H1 (cell line): ENCODE measurements at regions not wholly inside any gene's neighbourhood (a gene's known extent, or its start where the extent isn't known, plus 50 kb on each side); places are given as distances from the start of the nearest gene placed in this dataset.

Source experiments
- CTCF ChIA-PET: fragments of 300-600 bp; sonication (Branson Sonifier 250); formaldehyde crosslinking; loops from one replicate; lab custom pipeline; 2021; ENCODE audit not compliant: partially characterized antibody; lab: Charles Lee
- POLR2A ChIA-PET: fragments of 300-600 bp; sonication (Branson Sonifier 250); formaldehyde crosslinking; loops from one replicate; lab custom pipeline; 2021; ENCODE audit warnings: inconsistent platforms; ENCODE audit not compliant: partially characterized antibody; lab: Charles Lee
- DNase-seq, 2 experiments: peaks; one replicate each; pipeline versions ENCODE4 v3.0.0 to v3.0.0-alpha.2; 2010 to 2022; ENCODE audit warnings: low spot score in 2 of 2, low read depth in 1 of 2, mixed read lengths in 1 of 2
- FAIRE-seq: peaks from 2 replicates; lab custom pipeline; 2011; peaks lifted over from hg19 to GRCh38; lab: Jason Lieb, UNC
- H2AFZ ChIP-seq: 2 replicates; pipeline ENCODE4 v1.8.1; 2012; ENCODE audit warnings: low read length, inconsistent platforms
- H2AK5ac ChIP-seq: 2 replicates; pipeline ENCODE4 v1.6.1; 2013; ENCODE audit warnings: low read depth, low read length
- H2BK120ac ChIP-seq: replicated peaks from 2 replicates; pipeline ENCODE3; 2013; ENCODE audit warnings: low read depth, low read length, inconsistent platforms
- H2BK12ac ChIP-seq: 2 replicates; pipeline ENCODE4 v1.6.1; 2013; ENCODE audit warnings: low read depth, low read length
- H2BK15ac ChIP-seq: 2 replicates; pipeline ENCODE4 v1.6.1; 2013; ENCODE audit warnings: low read length
- H2BK20ac ChIP-seq: 2 replicates; pipeline ENCODE4 v1.6.1; 2013; ENCODE audit warnings: low read length
- H2BK5ac ChIP-seq: 2 replicates; pipeline ENCODE4 v1.6.1; 2013; ENCODE audit warnings: low read depth, low read length
- H3K14ac ChIP-seq: 2 replicates; pipeline ENCODE4 v1.6.1; 2013; ENCODE audit warnings: inconsistent platforms; ENCODE audit not compliant: insufficient read length
- H3K18ac ChIP-seq: 2 replicates; pipeline ENCODE4 v1.6.1; 2013; ENCODE audit warnings: low read length; ENCODE audit errors: extremely low read depth
- H3K23ac ChIP-seq: 2 replicates; pipeline ENCODE4 v1.6.1; 2013; ENCODE audit warnings: inconsistent platforms; ENCODE audit not compliant: insufficient read length
- H3K23me2 ChIP-seq: 2 replicates; pipeline ENCODE4 v1.6.1; 2013; ENCODE audit warnings: low read depth, low read length
- H3K27ac ChIP-seq: 2 replicates; pipeline ENCODE4 v1.6.1; 2011; ENCODE audit warnings: low read depth, low read length, inconsistent platforms
- H3K27me3 ChIP-seq, 4 experiments: replicated peaks in 1 of 4; 1 replicate in 1 of 4; 2 replicates in 3 of 4; pipeline versions ENCODE4 v1.6.1 to v1.8.1; 2011 to 2013; ENCODE audit warnings: low read length in 3 of 4, mild to moderate bottlenecking in 3 of 4, inconsistent platforms in 2 of 4, mixed read lengths in 2 of 4, moderate library complexity in 1 of 4; ENCODE audit not compliant: control insufficient read depth in 3 of 4, insufficient read depth in 3 of 4; ENCODE audit errors: extremely low read depth in 1 of 4
- H3K36me3 ChIP-seq, 4 experiments: 2 replicates each; pipeline versions ENCODE4 v1.6.1 to v1.8.1; 2011 to 2013; ENCODE audit warnings: mild to moderate bottlenecking in 4 of 4, low read length in 3 of 4, moderate library complexity in 2 of 4, control low read depth in 1 of 4, inconsistent platforms in 1 of 4; ENCODE audit not compliant: insufficient read depth in 4 of 4, control insufficient read depth in 2 of 4
- H3K4ac ChIP-seq: replicated peaks from 2 replicates; pipeline ENCODE3; 2013; ENCODE audit warnings: low read length, low read depth, mixed read lengths, inconsistent platforms; ENCODE audit not compliant: insufficient read length
- H3K4me1 ChIP-seq, 4 experiments: replicated peaks in 1 of 4; 1 replicate in 1 of 4; 2 replicates in 3 of 4; pipeline versions ENCODE4 v1.6.1 to v1.8.1; 2011 to 2013; ENCODE audit warnings: low read length in 3 of 4, inconsistent platforms in 2 of 4, mixed read lengths in 1 of 4; ENCODE audit not compliant: insufficient read depth in 4 of 4, control insufficient read depth in 3 of 4
- H3K4me2 ChIP-seq, 2 experiments: 2 replicates each; pipeline versions ENCODE4 v1.6.1 to v1.8.1; 2011 to 2013; ENCODE audit warnings: low read depth in 2 of 2, low read length in 2 of 2, control low read depth in 1 of 2, inconsistent platforms in 1 of 2, mild to moderate bottlenecking in 1 of 2; ENCODE audit not compliant: insufficient read depth in 1 of 2
- H3K4me3 ChIP-seq, 4 experiments: fragments of 200-600, 300-600 bp in 1 of 4; sonication (generic), shearing (Covaris generic), sonication (Bioruptor Twin) in 1 of 4; 2 replicates each; pipeline versions ENCODE4 v1.5.1 to v1.8.1; 2011 to 2016; ENCODE audit warnings: low read length in 4 of 4, low read depth in 3 of 4, control low read depth in 2 of 4, inconsistent platforms in 2 of 4, mild to moderate bottlenecking in 2 of 4, mixed read lengths in 1 of 4, moderate library complexity in 1 of 4; ENCODE audit not compliant: insufficient read depth in 2 of 4; ENCODE audit errors: extremely low read depth in 1 of 4
- H3K56ac ChIP-seq: replicated peaks from 2 replicates; pipeline ENCODE3; 2013; ENCODE audit warnings: low read depth, mild to moderate bottlenecking, mixed read lengths, low read length, inconsistent platforms; ENCODE audit not compliant: insufficient read length
- H3K79me1 ChIP-seq: 2 replicates; pipeline ENCODE4 v1.6.1; 2013; ENCODE audit warnings: low read depth, low read length, control low read depth
- H3K79me2 ChIP-seq, 2 experiments: 2 replicates each; pipeline versions ENCODE4 v1.6.1 to v1.8.1; 2012 to 2013; ENCODE audit warnings: low read length in 2 of 2, mild to moderate bottlenecking in 2 of 2, inconsistent platforms in 1 of 2; ENCODE audit not compliant: insufficient read depth in 2 of 2, control insufficient read depth in 1 of 2
- H3K9ac ChIP-seq, 4 experiments: replicated peaks in 1 of 4; 1 replicate in 1 of 4; 2 replicates in 3 of 4; pipeline versions ENCODE4 v1.6.1 to v1.8.1; 2011 to 2013; ENCODE audit warnings: low read depth in 3 of 4, low read length in 3 of 4, control low read depth in 2 of 4, mild to moderate bottlenecking in 2 of 4, moderate library complexity in 2 of 4, inconsistent platforms in 1 of 4; ENCODE audit errors: extremely low read depth in 1 of 4
- H3K9me3 ChIP-seq, 2 experiments: 2 replicates each; pipeline versions ENCODE4 v1.6.1 to v1.8.1; 2012 to 2013; ENCODE audit warnings: mild to moderate bottlenecking in 2 of 2, moderate library complexity in 2 of 2, control low read depth in 1 of 2, inconsistent platforms in 1 of 2, low read depth in 1 of 2, low read length in 1 of 2, mixed read lengths in 1 of 2; ENCODE audit not compliant: insufficient read depth in 2 of 2
- H4K20me1 ChIP-seq, 2 experiments: replicated peaks in 1 of 2; 2 replicates each; pipeline versions ENCODE3 to v1.8.1; 2011 to 2013; ENCODE audit warnings: inconsistent platforms in 2 of 2, low read length in 2 of 2, mild to moderate bottlenecking in 1 of 2; ENCODE audit not compliant: insufficient read depth in 2 of 2, control insufficient read depth in 1 of 2
- H4K5ac ChIP-seq: 2 replicates; pipeline ENCODE4 v1.6.1; 2013; ENCODE audit warnings: low read length, low read depth, mixed read lengths, inconsistent platforms; ENCODE audit not compliant: insufficient read length
- H4K8ac ChIP-seq: 2 replicates; pipeline ENCODE4 v1.8.0; 2013; ENCODE audit warnings: mild to moderate bottlenecking, moderate library complexity, low read length, inconsistent platforms; ENCODE audit not compliant: insufficient read depth; ENCODE audit errors: extremely low read depth
- H4K91ac ChIP-seq: replicated peaks from 2 replicates; pipeline ENCODE3; 2013; ENCODE audit warnings: low read length, mixed read lengths, inconsistent platforms; ENCODE audit not compliant: insufficient read length
- ATF2 ChIP-seq: IDR thresholded peaks from 2 replicates; pipeline ENCODE4 v1.6.1; 2012; ENCODE audit warnings: low read length, inconsistent platforms
- CBX5 ChIP-seq: fragments of 300-800, 300-1000 bp; sonication (generic); IDR thresholded peaks from 2 replicates; pipeline ENCODE4 v1.7.1; 2016; ENCODE audit warnings: antibody characterized with exemption, low read length, low read depth
- EZH2 ChIP-seq: fragments of 200-600 bp; sonication (generic); IDR thresholded peaks from 2 replicates; pipeline ENCODE4 v1.7.1; 2012; ENCODE audit warnings: low read depth, mild to moderate bottlenecking, moderate library complexity, low read length, inconsistent platforms; ENCODE audit not compliant: severe bottlenecking
- JUN ChIP-seq: IDR thresholded peaks from 2 replicates; pipeline ENCODE4 v1.6.1; 2011; ENCODE audit warnings: low read depth, mild to moderate bottlenecking, improper control_type of control experiment, low read length
- KDM1A ChIP-seq: fragments of 200-600, 300-600 bp; sonication (generic); IDR thresholded peaks from 2 replicates; pipeline ENCODE4 v1.7.1; 2016; ENCODE audit warnings: mild to moderate bottlenecking, low read length, borderline replicate concordance
- RXRA ChIP-seq: IDR thresholded peaks from 2 replicates; pipeline ENCODE4 v1.6.1; 2011; ENCODE audit warnings: low read depth, mild to moderate bottlenecking, low read length, moderate library complexity; ENCODE audit not compliant: insufficient read depth
- SP4 ChIP-seq: IDR thresholded peaks from 2 replicates; pipeline ENCODE4 v1.6.1; 2012; ENCODE audit warnings: low read length, inconsistent platforms
- TEAD4 ChIP-seq: IDR thresholded peaks from 2 replicates; pipeline ENCODE4 v1.6.1; 2012; ENCODE audit warnings: low read depth, low read length, inconsistent platforms, mixed read lengths
- YY1 ChIP-seq: IDR thresholded peaks from 2 replicates; pipeline ENCODE4 v1.6.1; 2011; ENCODE audit warnings: low read depth, mild to moderate bottlenecking, low read length
- ZNF274 ChIP-seq: IDR thresholded peaks from 2 replicates; pipeline ENCODE4 v1.7.0; 2012; ENCODE audit warnings: low read length, borderline replicate concordance; ENCODE audit errors: extremely low read depth
- WGBS, 2 experiments: shearing (Covaris generic) in 1 of 2; methylation state at CpG; one replicate each; pipeline versions ENCODE4 v1.1.6 to v1.1.7; 2013 to 2015; ENCODE audit warnings: low lambda C conversion rate in 2 of 2, mixed read lengths in 2 of 2, inconsistent platforms in 1 of 2, low coverage in 1 of 2, missing lambda C conversion rate in 1 of 2; ENCODE audit not compliant: insufficient replicate concordance in 2 of 2, insufficient coverage in 1 of 2, insufficient read length in 1 of 2; ENCODE audit errors: extremely low coverage in 1 of 2, missing lambda C conversion rate in 1 of 2; 5-methylcytosine and 5-hydroxymethylcytosine counted together

- H4K5ac ChIP-seq = no peak overlapping the region
- H2BK5ac ChIP-seq = no peak overlapping the region
- no peak for FAIRE-seq
- H3K27me3 ChIP-seq = no peaks in the 10 kb centered on the region
- WGBS, 2 experiments = 94% methylated on average over 2 of the region's 2 CpGs; no CpG with 5 or more reads in 1 of the 2 experiments
- H3K23ac ChIP-seq = no peak overlapping the region
- ChIA-PET POLR2A (no interaction called here), CTCF (interaction anchor here (1.2 kb wide), 2 partner anchors 10 to 40 kb away, joined by 3 to 4 read pairs; no protein-coding TSS in a partner anchor)
- no peaks in the 10 kb centered on the region for H3K79me2 ChIP-seq
- no peak for DNase-seq
- no peak overlapping the region for H3K4me2 ChIP-seq
- H3K4ac ChIP-seq = no peak overlapping the region
- no peaks in the 10 kb centered on the region for H3K23me2 ChIP-seq
- H3K14ac ChIP-seq = no peak overlapping the region
- H2AFZ ChIP-seq = no peak overlapping the region
- H3K4me3 ChIP-seq = no peak overlapping the region
- H3K79me1 ChIP-seq = no peaks in the 10 kb centered on the region
- no peaks in the 10 kb centered on the region for H4K20me1 ChIP-seq
- H2BK20ac ChIP-seq = no peak overlapping the region
- H3K18ac ChIP-seq = no peak overlapping the region
- H2BK120ac ChIP-seq = no peak overlapping the region
- no peak overlapping the region for H3K9ac ChIP-seq
- no peaks in the 10 kb centered on the region for H3K4me1 ChIP-seq
- H4K8ac ChIP-seq = no peak overlapping the region
- H2BK12ac ChIP-seq = no peak overlapping the region
- H2BK15ac ChIP-seq = no peak overlapping the region
- no peak overlapping the region for H4K91ac ChIP-seq
- H3K27ac ChIP-seq = no peak overlapping the region
- no peaks in the 10 kb centered on the region for H3K9me3 ChIP-seq
- no peak overlapping the region for H3K56ac ChIP-seq
- no peak overlapping the region for H2AK5ac ChIP-seq
- no peaks in the 10 kb centered on the region for H3K36me3 ChIP-seq
- no peak for TF ChIP-seq SP4
- TF ChIP-seq ZNF274 = no peak
- TF ChIP-seq ATF2 = no peak
- no peak for TF ChIP-seq YY1
- no peak for TF ChIP-seq KDM1A
- no peak for TF ChIP-seq JUN
- no peak for TF ChIP-seq TEAD4
- no peak for TF ChIP-seq CBX5
- no peak for TF ChIP-seq RXRA
- no peak for TF ChIP-seq EZH2
Observed at GRCh38 chr6:50899306-50899870, 80.7 kb downstream of the TFAP2B start.
